Gastroesophageal sphincter (tissue), 3 donors: ENCODE measurements at regions not wholly inside any gene's neighbourhood (a gene's known extent, or its start where the extent isn't known, plus 50 kb on each side); places are given as distances from the start of the nearest gene placed in this dataset.

Source experiments
- POLR2AphosphoS5 ChIP-seq: sonication (generic); formaldehyde crosslinking; IDR thresholded peaks from one replicate; pipeline ENCODE4 v1.6.1; 2017; ENCODE audit warnings: antibody characterized with exemption
- TF ChIP-seq, protein P1 (sequence below), 4 experiments: fragments of 200-600 bp in 2 of 4; fragments of 450-650 bp in 2 of 4; sonication (generic) in 1 of 4; IDR thresholded peaks; one replicate each; pipeline ENCODE4 v1.5.1; 2017 to 2019; ENCODE audit warnings: antibody characterized with exemption in 4 of 4, mild to moderate bottlenecking in 2 of 4, moderate library complexity in 2 of 4

DNA sequence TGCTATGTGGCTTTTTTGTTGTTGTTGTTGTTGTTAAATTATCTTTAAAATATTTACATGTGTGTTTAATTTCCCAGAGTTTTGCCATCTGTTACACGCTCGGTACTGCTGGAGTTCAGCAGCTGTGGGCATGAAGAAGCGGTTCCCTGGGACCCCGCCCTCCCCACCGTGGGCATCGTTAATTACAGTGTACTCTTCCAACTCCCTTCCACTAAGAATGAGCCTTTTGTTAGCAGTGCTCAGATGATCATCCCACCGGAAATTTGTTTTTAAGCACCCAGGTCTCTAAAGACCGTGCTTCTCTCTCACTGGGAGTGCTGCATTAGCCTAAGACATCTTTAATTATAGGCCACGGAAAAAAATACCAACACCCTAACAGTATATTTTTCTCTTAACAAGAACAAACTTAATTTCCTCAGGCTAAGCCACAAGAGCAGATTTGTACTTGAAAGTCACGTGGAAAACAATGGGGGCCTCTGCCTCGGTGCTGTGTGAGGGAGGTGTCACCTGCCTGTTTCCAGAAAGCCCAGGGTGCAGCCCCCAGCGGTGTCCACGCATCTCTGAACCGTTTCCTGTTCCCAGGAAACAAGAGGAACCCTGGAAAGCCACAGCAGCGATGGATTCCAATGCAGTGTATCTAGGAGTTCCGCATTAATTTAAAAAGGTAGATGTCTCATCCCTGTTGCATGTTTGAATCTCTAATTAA is 113.3 kb upstream of the FRMD1 start:
- TF ChIP-seq, protein P1, sequence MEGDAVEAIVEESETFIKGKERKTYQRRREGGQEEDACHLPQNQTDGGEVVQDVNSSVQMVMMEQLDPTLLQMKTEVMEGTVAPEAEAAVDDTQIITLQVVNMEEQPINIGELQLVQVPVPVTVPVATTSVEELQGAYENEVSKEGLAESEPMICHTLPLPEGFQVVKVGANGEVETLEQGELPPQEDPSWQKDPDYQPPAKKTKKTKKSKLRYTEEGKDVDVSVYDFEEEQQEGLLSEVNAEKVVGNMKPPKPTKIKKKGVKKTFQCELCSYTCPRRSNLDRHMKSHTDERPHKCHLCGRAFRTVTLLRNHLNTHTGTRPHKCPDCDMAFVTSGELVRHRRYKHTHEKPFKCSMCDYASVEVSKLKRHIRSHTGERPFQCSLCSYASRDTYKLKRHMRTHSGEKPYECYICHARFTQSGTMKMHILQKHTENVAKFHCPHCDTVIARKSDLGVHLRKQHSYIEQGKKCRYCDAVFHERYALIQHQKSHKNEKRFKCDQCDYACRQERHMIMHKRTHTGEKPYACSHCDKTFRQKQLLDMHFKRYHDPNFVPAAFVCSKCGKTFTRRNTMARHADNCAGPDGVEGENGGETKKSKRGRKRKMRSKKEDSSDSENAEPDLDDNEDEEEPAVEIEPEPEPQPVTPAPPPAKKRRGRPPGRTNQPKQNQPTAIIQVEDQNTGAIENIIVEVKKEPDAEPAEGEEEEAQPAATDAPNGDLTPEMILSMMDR (IDR thresholded peaks at IDR 0.05) = no peak
- no peak for TF ChIP-seq POLR2AphosphoS5
